NCI-H82 treated with DMSO at 0.1 percent for 48 hours (cell line): ENCODE measurements at regions not wholly inside any gene's neighbourhood (a gene's known extent, or its start where the extent isn't known, plus 50 kb on each side); places are given as distances from the start of the nearest gene placed in this dataset.
"Not testable (repeated sequence)": the region's sequence is repeated elsewhere in the genome, so short reads cannot be mapped to it uniquely, and the experiment has no call there.

Source experiments
- DNase-seq: peaks from one replicate; lab custom pipeline; 2025; ENCODE audit not compliant: unreplicated experiment; lab: John Stamatoyannopoulos, UW

GRCh38 chr6:84882768-84883766 lies 118.7 kb upstream of the TBX18 start:
- no peak for DNase-seq

- not testable (repeated sequence) for DNase-seq
Measured at GRCh38 chr6:84879385-84879784, 115.0 kb upstream of the TBX18 start.

GRCh38 chr6:84877515-84878210 lies 113.3 kb upstream of the TBX18 start:
- no peak for DNase-seq

- no peak for DNase-seq
Measured at GRCh38 chr6:84876723-84877514, 112.5 kb upstream of the TBX18 start.

- DNase-seq: no peak
Measured at GRCh38 chr6:84872996-84873723, 108.8 kb upstream of the TBX18 start.

GRCh38 chr6:84871925-84872324 lies 107.5 kb upstream of the TBX18 start:
- DNase-seq: no peak

GRCh38 chr6:84870672-84871071 lies 106.3 kb upstream of the TBX18 start:
- no peak for DNase-seq

- DNase-seq: no peak
Measured at GRCh38 chr6:84868149-84868548, 103.8 kb upstream of the TBX18 start.

GRCh38 chr6:84867521-84867920 lies 103.1 kb upstream of the TBX18 start:
- DNase-seq: no peak

GRCh38 chr6:84866715-84867114 lies 102.3 kb upstream of the TBX18 start:
- no peak for DNase-seq

GRCh38 chr6:84865372-84865771 lies 101.0 kb upstream of the TBX18 start:
- DNase-seq: not testable (repeated sequence)

GRCh38 chr6:84862843-84863242 lies 98.4 kb upstream of the TBX18 start:
- DNase-seq: no peak

- no peak for DNase-seq
Measured at GRCh38 chr6:84860920-84861319, 96.5 kb upstream of the TBX18 start.

GRCh38 chr6:84860509-84860908 lies 96.1 kb upstream of the TBX18 start:
- no peak for DNase-seq

GRCh38 chr6:84854811-84855400 lies 90.5 kb upstream of the TBX18 start:
- no peak for DNase-seq

GRCh38 chr6:84853901-84854300 lies 89.5 kb upstream of the TBX18 start:
- no peak for DNase-seq

GRCh38 chr6:84848960-84849359 lies 84.6 kb upstream of the TBX18 start:
- no peak for DNase-seq

- DNase-seq: no peak
Measured at GRCh38 chr6:84847390-84848160, 83.2 kb upstream of the TBX18 start.

- DNase-seq: no peak
Measured at GRCh38 chr6:84842525-84843166, 78.2 kb upstream of the TBX18 start.
